PC-9 (cell line): ENCODE measurements at regions not wholly inside any gene's neighbourhood (a gene's known extent, or its start where the extent isn't known, plus 50 kb on each side); places are given as distances from the start of the nearest gene placed in this dataset.

ENCODE experiments used
- CTCF ChIP-seq: fragments of 200-600 bp; sonication (generic); conservative IDR thresholded peaks from 2 replicates; pipeline ENCODE4 v1.6.1; 2017; ENCODE audit warnings: mixed run types, antibody characterized with exemption, mild to moderate bottlenecking, moderate library complexity
- EZH2 ChIP-seq: fragments of 200-600 bp; sonication (generic); IDR thresholded peaks from 2 replicates; pipeline ENCODE4 v1.8.0; 2017; ENCODE audit warnings: antibody characterized with exemption, low read depth

DNA sequence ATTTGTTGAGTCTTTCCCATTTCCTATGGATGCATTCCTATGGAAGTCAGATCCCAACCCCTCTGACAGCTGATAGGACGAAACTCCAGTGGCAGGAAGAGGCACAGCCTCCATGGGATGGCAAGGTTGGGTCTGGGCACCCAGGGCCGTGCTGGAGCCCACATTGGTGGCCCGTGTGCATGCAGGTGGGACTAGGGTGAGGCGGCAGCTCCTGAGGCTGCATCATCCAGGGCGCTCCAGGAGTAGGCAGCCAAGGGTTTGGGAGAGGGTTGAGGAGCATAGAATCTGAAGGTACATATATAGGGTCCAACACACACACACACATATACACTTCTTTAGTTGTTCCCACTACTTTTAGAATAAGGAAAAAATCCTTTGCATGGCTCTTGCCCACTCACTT lies 81.4 kb upstream of the BMPER start:
- no peak for TF ChIP-seq CTCF
- TF ChIP-seq EZH2, result no peak
